Stomach (tissue), 8 donors: ENCODE measurements at regions not wholly inside any gene's neighbourhood (a gene's known extent, or its start where the extent isn't known, plus 50 kb on each side); places are given as distances from the start of the nearest gene placed in this dataset.
"Not testable (repeated sequence)": the region's sequence is repeated elsewhere in the genome, so short reads cannot be mapped to it uniquely, and the experiment has no call there.

Source experiments
- DNase-seq, 2 donors: peaks; one replicate each; pipeline versions ENCODE4 v3.0.0 to v3.0.0-alpha.2; 2013 to 2019
- H3K27ac ChIP-seq, 5 donors: fragments of 200-600 bp in 4 of 5; sonication (generic) in 4 of 5; one replicate each; pipeline ENCODE4 v1.5.1; 2013 to 2019; ENCODE audit warnings: mild to moderate bottlenecking in 1 of 5, moderate library complexity in 1 of 5
- H3K27me3 ChIP-seq, 3 donors: fragments of 200-600 bp; sonication (generic); one replicate each; pipeline ENCODE4 v1.5.1; 2017 to 2019; ENCODE audit warnings: mixed run types in 1 of 3
- H3K36me3 ChIP-seq, 4 donors: fragments of 200-600 bp; sonication (generic); 1 replicate in 3 of 4; 2 replicates in 1 of 4; pipeline ENCODE4 v1.5.1; 2016 to 2019
- H3K4me1 ChIP-seq, 4 donors: fragments of 200-600 bp; sonication (generic); one replicate each; pipeline ENCODE4 v1.5.1; 2016 to 2019
- H3K4me3 ChIP-seq, 4 donors: fragments of 200-600 bp; sonication (generic) in 3 of 4; one replicate each; pipeline ENCODE4 v1.5.1; 2016 to 2019; ENCODE audit warnings: mild to moderate bottlenecking in 1 of 4
- H3K9me3 ChIP-seq, 4 donors: fragments of 200-600 bp; sonication (generic); one replicate each; pipeline ENCODE4 v1.5.1; 2016 to 2019
- EP300 ChIP-seq: sonication (generic); formaldehyde crosslinking; IDR thresholded peaks from one replicate; pipeline ENCODE4 v1.6.1; 2017; ENCODE audit warnings: antibody characterized with exemption
- POLR2A ChIP-seq, 4 donors: fragments of 450-650 bp; IDR thresholded peaks; one replicate each; pipeline ENCODE4 v1.6.1; 2016; ENCODE audit warnings: antibody characterized with exemption in 4 of 4, control low read depth in 2 of 4, mild to moderate bottlenecking in 1 of 4, moderate library complexity in 1 of 4
- POLR2AphosphoS5 ChIP-seq, 3 donors: sonication (generic); formaldehyde crosslinking; IDR thresholded peaks; one replicate each; pipeline ENCODE4 v1.6.1; 2016; ENCODE audit warnings: antibody characterized with exemption in 3 of 3
- WGBS, 5 donors: extraction: QIAGEN DNeasy Blood & Tissue Kit in 3 of 5; methylation state at CpG; one replicate each; pipeline versions ENCODE4 v1.1.5 to v1.1.7; 2013 to 2018; 5-methylcytosine and 5-hydroxymethylcytosine counted together
- intact Hi-C: fragments of 100-400 bp; cut with DNase I; formaldehyde crosslinking; loops from one replicate; pipeline ENCODE4 v1.15.1; 2023; ENCODE audit warnings: low total_unique reads
- TF ChIP-seq, protein P1 (sequence below), 7 experiments: fragments of 450-650 bp in 4 of 7; fragments of 200-600 bp in 3 of 7; sonication (generic) in 3 of 7; IDR thresholded peaks; one replicate each; pipeline ENCODE4 v1.5.1; 2016 to 2019; ENCODE audit warnings: antibody characterized with exemption in 7 of 7, control low read depth in 2 of 7, mild to moderate bottlenecking in 1 of 7
- donor health status: healthy with polysubstance abuse.
- donor health status: Bipolar disorder and iron deficiency.
- donor health status: healthy.

- H3K27me3 ChIP-seq, result no peaks in the 10 kb centered on the region
- H3K9me3 ChIP-seq, result no peaks in the 10 kb centered on the region
- WGBS, 5 donors, result 88 to 97% (median 94%) methylated on average over 1 of the region's 1 CpG
- no peaks in the 10 kb centered on the region for H3K36me3 ChIP-seq
- H3K4me1 ChIP-seq, result no peaks in the 10 kb centered on the region
- H3K27ac ChIP-seq, result no peak overlapping the region
- TF ChIP-seq, protein P1, sequence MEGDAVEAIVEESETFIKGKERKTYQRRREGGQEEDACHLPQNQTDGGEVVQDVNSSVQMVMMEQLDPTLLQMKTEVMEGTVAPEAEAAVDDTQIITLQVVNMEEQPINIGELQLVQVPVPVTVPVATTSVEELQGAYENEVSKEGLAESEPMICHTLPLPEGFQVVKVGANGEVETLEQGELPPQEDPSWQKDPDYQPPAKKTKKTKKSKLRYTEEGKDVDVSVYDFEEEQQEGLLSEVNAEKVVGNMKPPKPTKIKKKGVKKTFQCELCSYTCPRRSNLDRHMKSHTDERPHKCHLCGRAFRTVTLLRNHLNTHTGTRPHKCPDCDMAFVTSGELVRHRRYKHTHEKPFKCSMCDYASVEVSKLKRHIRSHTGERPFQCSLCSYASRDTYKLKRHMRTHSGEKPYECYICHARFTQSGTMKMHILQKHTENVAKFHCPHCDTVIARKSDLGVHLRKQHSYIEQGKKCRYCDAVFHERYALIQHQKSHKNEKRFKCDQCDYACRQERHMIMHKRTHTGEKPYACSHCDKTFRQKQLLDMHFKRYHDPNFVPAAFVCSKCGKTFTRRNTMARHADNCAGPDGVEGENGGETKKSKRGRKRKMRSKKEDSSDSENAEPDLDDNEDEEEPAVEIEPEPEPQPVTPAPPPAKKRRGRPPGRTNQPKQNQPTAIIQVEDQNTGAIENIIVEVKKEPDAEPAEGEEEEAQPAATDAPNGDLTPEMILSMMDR (IDR thresholded peaks at IDR 0.05), result no peak
- no peak for TF ChIP-seq POLR2A (IDR thresholded peaks at IDR 0.05)
- no peak for TF ChIP-seq EP300
- no peak for TF ChIP-seq POLR2AphosphoS5 (IDR thresholded peaks at IDR 0.05)
- no peak for DNase-seq
- intact Hi-C loops, result no loop called here
- H3K4me3 ChIP-seq, result no peak overlapping the region
These were observed 650.2 kb downstream of the SUCLG1 start for GRCh38 chr2:83808878-83809277.

DNA sequence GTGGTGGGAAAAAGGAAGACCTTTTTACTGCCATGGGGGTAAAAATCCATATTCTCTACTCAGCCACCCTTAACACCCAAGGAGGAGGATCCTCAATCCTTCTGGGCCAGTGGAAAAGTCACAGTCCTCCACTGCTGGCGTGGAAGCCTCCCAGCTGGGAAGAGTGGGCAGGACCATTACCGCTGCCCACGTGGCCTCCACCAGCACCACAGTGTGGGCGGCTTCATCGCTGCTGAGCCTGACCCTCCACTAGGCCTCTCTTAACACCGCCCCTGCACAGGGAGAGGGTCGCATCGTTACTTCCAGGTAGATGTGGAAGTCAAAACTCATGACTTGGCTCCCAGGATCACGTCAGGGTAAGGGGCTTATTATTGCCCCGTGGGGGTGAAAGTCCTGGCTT, 656.5 kb downstream of the SUCLG1 start:
- WGBS, 5 donors, result 94 to 96% (median 95%) methylated on average over 3 to 10 of the region's 10 CpGs
- Histone ChIP-seq H3K27me3 (no peaks in the 10 kb centered on the region), H3K4me1 (no peaks in the 10 kb centered on the region), H3K4me3 (no peak overlapping the region), H3K9me3 (peaks cover 0 to 6% (median 0%) of the 10 kb centered on the region in 4 donors), H3K36me3 (no peaks in the 10 kb centered on the region), H3K27ac (no peak overlapping the region)
- DNase-seq, result no peak
- TF ChIP-seq EP300, result no peak
- TF ChIP-seq, protein P1 (IDR thresholded peaks at IDR 0.05), result no peak
- no peak for TF ChIP-seq POLR2AphosphoS5 (IDR thresholded peaks at IDR 0.05)
- no peak for TF ChIP-seq POLR2A (IDR thresholded peaks at IDR 0.05)
- intact Hi-C loops, result no loop called here

GRCh38 chr2:83795777-83796176, 663.3 kb downstream of the SUCLG1 start:
- no peak for DNase-seq
- WGBS, 5 donors, result 64 to 93% (median 81%) methylated on average over 3 of the region's 3 CpGs
- Histone ChIP-seq H3K36me3 (no peaks in the 10 kb centered on the region), H3K9me3 (no peaks in the 10 kb centered on the region), H3K27me3 (no peaks in the 10 kb centered on the region), H3K4me1 (no peaks in the 10 kb centered on the region), H3K27ac (no peak overlapping the region), H3K4me3 (no peak overlapping the region)
- intact Hi-C loops, result no loop called here
- no peak for TF ChIP-seq POLR2AphosphoS5 (IDR thresholded peaks at IDR 0.05)

GRCh38 chr2:83790467-83790866, 668.6 kb downstream of the SUCLG1 start:
- H3K36me3 ChIP-seq, intact Hi-C loops, DNase-seq, H3K27me3 ChIP-seq, H3K4me1 ChIP-seq, H3K4me3 ChIP-seq, H3K27ac ChIP-seq, H3K9me3 ChIP-seq: not testable (repeated sequence)
- 82 to 94% (median 91%) methylated on average over 6 of the region's 6 CpGs for WGBS, 5 donors

- H3K4me3 ChIP-seq, H3K9me3 ChIP-seq, H3K27ac ChIP-seq, H3K36me3 ChIP-seq, DNase-seq, H3K27me3 ChIP-seq, intact Hi-C loops, H3K4me1 ChIP-seq: not testable (repeated sequence)
- WGBS, 5 donors, result 63 to 93% (median 78%) methylated on average over 1 to 2 of the region's 2 CpGs
These were observed 669.4 kb downstream of the SUCLG1 start for GRCh38 chr2:83789674-83790073.

DNA sequence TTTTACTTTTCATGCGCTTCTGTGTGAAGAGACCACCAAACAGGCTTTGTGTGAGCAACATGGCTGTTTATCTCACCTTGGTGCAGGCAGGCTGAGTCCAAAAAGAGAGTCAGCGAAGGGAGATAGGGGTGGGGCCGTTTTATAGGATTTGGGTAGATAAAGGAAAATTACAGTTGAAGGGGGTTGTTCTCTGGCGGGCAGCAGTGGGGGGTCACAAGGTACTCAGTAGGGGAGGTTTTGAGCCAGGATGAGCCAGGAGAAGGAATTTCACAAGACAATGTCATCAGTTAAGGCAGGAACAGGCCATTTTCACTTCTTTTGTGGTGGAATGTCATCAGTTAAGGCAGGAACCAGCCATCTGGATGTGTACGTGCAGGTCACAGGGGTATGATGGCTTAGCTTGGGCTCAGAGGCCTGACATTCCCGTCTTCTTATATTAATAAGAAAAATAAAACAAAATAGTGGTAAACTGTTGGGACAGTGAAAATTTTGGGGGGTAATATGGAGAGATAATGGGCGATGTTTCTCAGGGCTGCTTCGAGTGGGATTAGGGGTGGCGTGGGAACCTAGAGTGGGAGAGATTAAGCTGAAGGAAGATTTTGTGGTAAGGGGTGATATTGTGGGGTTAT, 670.0 kb downstream of the SUCLG1 start:
- H3K9me3 ChIP-seq, DNase-seq, H3K36me3 ChIP-seq, H3K4me3 ChIP-seq, intact Hi-C loops, H3K27me3 ChIP-seq, H3K4me1 ChIP-seq, H3K27ac ChIP-seq: not testable (repeated sequence)
- WGBS, 5 donors, result 88 to 92% (median 90%) methylated on average over 9 of the region's 9 CpGs
